ENCODE measurements at regions not wholly inside any gene's neighbourhood (a gene's known extent, or its start where the extent isn't known, plus 50 kb on each side); places are given as distances from the start of the nearest gene placed in this dataset.

DNA sequence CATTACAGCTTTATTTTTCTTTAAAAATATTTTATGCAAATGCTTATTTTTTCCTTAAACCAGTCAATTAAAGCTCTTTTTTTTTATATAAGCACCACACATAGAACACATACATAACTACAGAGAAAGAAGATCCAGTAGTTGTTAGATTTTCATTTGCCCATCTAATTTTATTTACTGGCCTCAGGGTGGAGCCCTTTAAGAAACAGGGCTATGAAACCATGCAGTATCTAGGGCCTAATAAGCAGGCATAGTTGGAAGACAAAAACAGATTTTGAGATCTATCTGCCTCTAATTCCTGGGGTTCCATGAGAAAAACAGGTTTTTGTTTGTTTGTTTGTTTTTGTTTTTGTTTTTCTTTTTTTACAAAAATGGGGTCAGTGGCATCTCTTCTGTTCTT is 120.6 kb downstream of the BCHE start:
- Histone ChIP-seq H3K79me1 (ENCODE audit: low read length) (no peaks in the 10 kb centered on the region), H3K9ac (ENCODE audit: low read length) (no peak overlapping the region), H3K4me1 (ENCODE audit: control insufficient read depth, low read depth, low read length) (no peaks in the 10 kb centered on the region), H3K23ac (ENCODE audit: low read length) (no peak overlapping the region), H2BK5ac (ENCODE audit: low read length) (no peak overlapping the region), H3K4me2 (ENCODE audit: low read length) (no peak overlapping the region), H4K8ac (ENCODE audit: low read depth, low read length) (no peak overlapping the region), H3K4me3 (ENCODE audit: low read length) (no peak overlapping the region), H3K4ac (ENCODE audit: low read depth, low read length) (no peak overlapping the region), H3K79me2 (ENCODE audit: control insufficient read depth, insufficient read depth, low read length) (no peaks in the 10 kb centered on the region), H3K27ac (ENCODE audit: low read depth, low read length) (no peak overlapping the region), H4K5ac (ENCODE audit: low read length) (no peak overlapping the region), H3K36me3 (ENCODE audit: control insufficient read depth, insufficient read depth, low read length) (no peaks in the 10 kb centered on the region), H2BK120ac (ENCODE audit: low read depth, low read length) (no peak overlapping the region), H3K56ac (ENCODE audit: low read length) (no peak overlapping the region), H3K27me3 (ENCODE audit: insufficient read depth, low read length, poor library complexity) (no peaks in the 10 kb centered on the region), H2AK5ac (ENCODE audit: low read length) (no peak overlapping the region), H3K18ac (ENCODE audit: low read length) (no peak overlapping the region), H2BK15ac (replicated peaks; ENCODE audit: low read depth) (no peak overlapping the region)
- DNase-seq = no peak

DNA sequence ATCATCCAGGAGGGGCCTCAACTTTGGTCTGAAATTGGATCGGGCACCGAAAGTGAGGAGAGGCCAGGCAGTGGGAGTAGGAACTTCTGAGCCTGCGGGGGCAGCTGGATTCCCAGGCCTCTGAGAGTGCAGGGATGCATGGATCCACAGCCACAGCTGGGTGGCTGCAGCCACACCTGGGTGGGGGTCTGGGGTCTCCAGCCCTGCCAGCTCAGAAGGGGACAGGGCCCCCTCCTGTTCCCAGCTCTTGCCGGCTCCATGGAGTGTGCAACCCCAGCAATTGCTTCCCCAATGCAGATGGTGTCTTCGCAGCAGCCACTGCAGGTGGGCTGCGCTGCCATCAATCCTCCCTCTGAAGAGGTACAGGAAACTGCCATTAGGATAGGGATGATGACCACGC is 123.7 kb downstream of the BCHE start:
- no CpG with 5 or more reads among the region's 7 CpGs for WGBS (ENCODE audit: extremely low coverage, insufficient coverage, low lambda C conversion rate)
- no peaks in the 10 kb centered on the region for H3K36me3 ChIP-seq (ENCODE audit: control insufficient read depth, insufficient read depth, low read length)
- no peak overlapping the region for H3K9ac ChIP-seq (ENCODE audit: low read length)

DNA sequence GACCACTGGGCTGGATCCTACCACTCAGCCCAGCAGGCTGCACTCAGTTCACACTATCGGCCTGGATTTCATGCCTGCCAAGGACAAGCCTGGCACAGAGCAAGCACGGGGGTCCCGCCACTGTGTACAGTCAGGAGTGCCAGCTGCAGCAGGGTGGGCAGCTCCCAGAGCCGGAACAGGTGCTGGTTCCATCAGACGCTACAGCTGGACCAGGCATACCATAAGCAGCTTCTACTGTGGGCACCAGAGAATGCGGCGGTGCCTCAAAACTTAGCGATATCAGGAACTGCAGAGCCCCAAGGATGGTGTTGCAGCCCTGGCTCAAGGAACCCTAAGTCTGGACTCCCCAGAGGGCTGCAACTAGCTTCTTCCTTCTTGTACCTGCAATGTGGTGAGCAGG is 124.8 kb downstream of the BCHE start:
- H3K27ac ChIP-seq (ENCODE audit: low read depth, low read length) = no peak overlapping the region
- H4K5ac ChIP-seq (ENCODE audit: low read length) = no peak overlapping the region
- H3K27me3 ChIP-seq (ENCODE audit: insufficient read depth, low read length, poor library complexity) = no peaks in the 10 kb centered on the region
- no peak overlapping the region for H3K23ac ChIP-seq (ENCODE audit: low read length)
- H4K8ac ChIP-seq (ENCODE audit: low read depth, low read length) = no peak overlapping the region
- H3K56ac ChIP-seq (ENCODE audit: low read length) = no peak overlapping the region
- H2AK5ac ChIP-seq (ENCODE audit: low read length) = no peak overlapping the region
- no peak overlapping the region for H2BK120ac ChIP-seq (ENCODE audit: low read depth, low read length)
- H3K4me1 ChIP-seq (ENCODE audit: control insufficient read depth, low read depth, low read length) = no peaks in the 10 kb centered on the region
- no peak overlapping the region for H3K4ac ChIP-seq (ENCODE audit: low read depth, low read length)
- H3K4me2 ChIP-seq (ENCODE audit: low read length) = no peak overlapping the region
- no peaks in the 10 kb centered on the region for H3K79me1 ChIP-seq (ENCODE audit: low read length)
- H3K79me2 ChIP-seq (ENCODE audit: control insufficient read depth, insufficient read depth, low read length) = no peaks in the 10 kb centered on the region
- no peak overlapping the region for H2BK15ac ChIP-seq (replicated peaks; ENCODE audit: low read depth)
- no peak for DNase-seq
- no peak overlapping the region for H3K9ac ChIP-seq (ENCODE audit: low read length)
- no peaks in the 10 kb centered on the region for H3K36me3 ChIP-seq (ENCODE audit: control insufficient read depth, insufficient read depth, low read length)
- H3K4me3 ChIP-seq (ENCODE audit: low read length) = no peak overlapping the region
- H3K18ac ChIP-seq (ENCODE audit: low read length) = no peak overlapping the region
- no peak overlapping the region for H2BK5ac ChIP-seq (ENCODE audit: low read length)
- WGBS (ENCODE audit: extremely low coverage, insufficient coverage, low lambda C conversion rate) = no CpG with 5 or more reads among the region's 8 CpGs

More for the DNA sequence above, 123.7 kb downstream of the BCHE start:
- no peak overlapping the region for H3K18ac ChIP-seq (ENCODE audit: low read length)
- H4K8ac ChIP-seq (ENCODE audit: low read depth, low read length) = no peak overlapping the region
- H3K79me2 ChIP-seq (ENCODE audit: control insufficient read depth, insufficient read depth, low read length) = no peaks in the 10 kb centered on the region
- no peaks in the 10 kb centered on the region for H3K27me3 ChIP-seq (ENCODE audit: insufficient read depth, low read length, poor library complexity)
- no peaks in the 10 kb centered on the region for H3K79me1 ChIP-seq (ENCODE audit: low read length)
- no peak overlapping the region for H3K4me2 ChIP-seq (ENCODE audit: low read length)
- H2BK15ac ChIP-seq (replicated peaks; ENCODE audit: low read depth) = no peak overlapping the region
- no peak overlapping the region for H2AK5ac ChIP-seq (ENCODE audit: low read length)
- no peak overlapping the region for H4K5ac ChIP-seq (ENCODE audit: low read length)
- no peak overlapping the region for H3K4me3 ChIP-seq (ENCODE audit: low read length)
- DNase-seq = no peak
- no peaks in the 10 kb centered on the region for H3K4me1 ChIP-seq (ENCODE audit: control insufficient read depth, low read depth, low read length)
- no peak overlapping the region for H2BK5ac ChIP-seq (ENCODE audit: low read length)
- H3K23ac ChIP-seq (ENCODE audit: low read length) = no peak overlapping the region
- H2BK120ac ChIP-seq (ENCODE audit: low read depth, low read length) = no peak overlapping the region
- H3K27ac ChIP-seq (ENCODE audit: low read depth, low read length) = no peak overlapping the region
- H3K4ac ChIP-seq (ENCODE audit: low read depth, low read length) = no peak overlapping the region
- no peak overlapping the region for H3K56ac ChIP-seq (ENCODE audit: low read length)

DNA sequence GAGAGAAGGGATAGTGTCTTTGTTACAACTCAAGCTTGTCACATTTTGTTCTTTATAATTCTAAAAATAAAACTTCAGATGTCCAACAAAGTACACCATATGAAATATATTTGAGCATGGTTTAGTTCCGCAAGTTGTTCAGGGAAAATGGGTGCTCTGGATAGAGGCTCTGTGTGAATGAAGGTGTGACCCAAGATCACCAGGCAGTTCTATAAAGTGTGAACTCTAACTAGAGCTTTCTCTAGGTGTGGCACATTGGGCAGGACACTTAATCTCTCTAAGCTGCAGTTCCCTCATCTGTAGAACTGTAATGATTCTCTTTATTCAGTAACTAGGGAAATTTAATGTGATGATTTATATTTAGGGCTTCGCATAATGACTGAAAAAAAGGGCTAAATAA is 139.3 kb downstream of the BCHE start:
- no peak for DNase-seq
- H3K56ac ChIP-seq (ENCODE audit: low read length) = no peak overlapping the region
- no peaks in the 10 kb centered on the region for H3K79me1 ChIP-seq (ENCODE audit: low read length)
- H2BK5ac ChIP-seq (ENCODE audit: low read length) = no peak overlapping the region
- H3K27ac ChIP-seq (ENCODE audit: low read depth, low read length) = no peak overlapping the region
- H2BK15ac ChIP-seq (replicated peaks; ENCODE audit: low read depth) = no peak overlapping the region
- WGBS (ENCODE audit: extremely low coverage, insufficient coverage, low lambda C conversion rate) = no CpG with 5 or more reads among the region's 2 CpGs
- no peak overlapping the region for H4K5ac ChIP-seq (ENCODE audit: low read length)
- H3K4me3 ChIP-seq (ENCODE audit: low read length) = no peak overlapping the region
- H3K4me1 ChIP-seq (ENCODE audit: control insufficient read depth, low read depth, low read length) = no peaks in the 10 kb centered on the region
- H3K4me2 ChIP-seq (ENCODE audit: low read length) = no peak overlapping the region
- no peak overlapping the region for H2BK120ac ChIP-seq (ENCODE audit: low read depth, low read length)
- no peak overlapping the region for H3K23ac ChIP-seq (ENCODE audit: low read length)
- H3K9ac ChIP-seq (ENCODE audit: low read length) = no peak overlapping the region
- H3K36me3 ChIP-seq (ENCODE audit: control insufficient read depth, insufficient read depth, low read length) = no peaks in the 10 kb centered on the region
- no peak overlapping the region for H4K8ac ChIP-seq (ENCODE audit: low read depth, low read length)
- no peaks in the 10 kb centered on the region for H3K27me3 ChIP-seq (ENCODE audit: insufficient read depth, low read length, poor library complexity)
- H3K4ac ChIP-seq (ENCODE audit: low read depth, low read length) = no peak overlapping the region
- H3K18ac ChIP-seq (ENCODE audit: low read length) = no peak overlapping the region
- no peaks in the 10 kb centered on the region for H3K79me2 ChIP-seq (ENCODE audit: control insufficient read depth, insufficient read depth, low read length)
- no peak overlapping the region for H2AK5ac ChIP-seq (ENCODE audit: low read length)

GRCh38 chr3:165696496-165696895 is 140.7 kb downstream of the BCHE start:
- Histone ChIP-seq H2AK5ac (ENCODE audit: low read length) (no peak overlapping the region), H4K5ac (ENCODE audit: low read length) (no peak overlapping the region), H4K8ac (ENCODE audit: low read depth, low read length) (no peak overlapping the region), H3K27ac (ENCODE audit: low read depth, low read length) (no peak overlapping the region), H3K27me3 (ENCODE audit: insufficient read depth, low read length, poor library complexity) (no peaks in the 10 kb centered on the region), H2BK120ac (ENCODE audit: low read depth, low read length) (no peak overlapping the region), H3K4ac (ENCODE audit: low read depth, low read length) (no peak overlapping the region), H3K4me2 (ENCODE audit: low read length) (no peak overlapping the region), H3K56ac (ENCODE audit: low read length) (no peak overlapping the region), H2BK5ac (ENCODE audit: low read length) (no peak overlapping the region), H2BK15ac (replicated peaks; ENCODE audit: low read depth) (no peak overlapping the region), H3K79me2 (ENCODE audit: control insufficient read depth, insufficient read depth, low read length) (no peaks in the 10 kb centered on the region), H3K23ac (ENCODE audit: low read length) (no peak overlapping the region), H3K79me1 (ENCODE audit: low read length) (no peaks in the 10 kb centered on the region), H3K9ac (ENCODE audit: low read length) (no peak overlapping the region), H3K4me3 (ENCODE audit: low read length) (no peak overlapping the region), H3K36me3 (ENCODE audit: control insufficient read depth, insufficient read depth, low read length) (no peaks in the 10 kb centered on the region), H3K4me1 (ENCODE audit: control insufficient read depth, low read depth, low read length) (no peaks in the 10 kb centered on the region), H3K18ac (ENCODE audit: low read length) (no peak overlapping the region)
- no CpG with 5 or more reads among the region's 1 CpG for WGBS (ENCODE audit: extremely low coverage, insufficient coverage, low lambda C conversion rate)
- no peak for DNase-seq

DNA sequence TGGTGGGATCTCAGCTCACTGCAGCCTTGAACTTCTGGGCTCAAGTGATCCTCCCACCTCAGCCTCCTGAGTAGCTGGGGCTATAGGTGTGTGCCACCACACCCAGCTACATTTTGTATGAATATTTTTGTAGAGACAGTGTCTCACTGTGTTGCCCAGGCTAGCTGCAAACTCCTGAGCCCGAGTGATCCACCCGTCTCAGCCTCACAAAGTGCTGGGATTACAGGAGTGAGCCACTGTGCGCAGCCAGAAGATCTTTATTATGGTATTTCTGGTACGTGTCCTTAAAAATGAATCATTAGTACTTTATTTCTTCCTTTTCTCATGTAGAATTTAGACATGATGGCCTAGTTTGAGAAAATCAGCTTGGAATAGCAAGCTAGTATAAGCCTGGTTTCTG is 153.3 kb downstream of the BCHE start:
- no peak overlapping the region for H2AK5ac ChIP-seq (ENCODE audit: low read length)
- no peak overlapping the region for H3K18ac ChIP-seq (ENCODE audit: low read length)
- H2BK120ac ChIP-seq (ENCODE audit: low read depth, low read length) = no peak overlapping the region
- H3K4ac ChIP-seq (ENCODE audit: low read depth, low read length) = no peak overlapping the region
- H3K4me1 ChIP-seq (ENCODE audit: control insufficient read depth, low read depth, low read length) = no peaks in the 10 kb centered on the region
- H4K5ac ChIP-seq (ENCODE audit: low read length) = no peak overlapping the region
- H3K56ac ChIP-seq (ENCODE audit: low read length) = no peak overlapping the region
- H3K4me3 ChIP-seq (ENCODE audit: low read length) = no peak overlapping the region
- no peak overlapping the region for H2BK5ac ChIP-seq (ENCODE audit: low read length)
- no peaks in the 10 kb centered on the region for H3K36me3 ChIP-seq (ENCODE audit: control insufficient read depth, insufficient read depth, low read length)
- H4K8ac ChIP-seq (ENCODE audit: low read depth, low read length) = no peak overlapping the region
- DNase-seq = no peak
- H3K9ac ChIP-seq (ENCODE audit: low read length) = no peak overlapping the region
- no peak overlapping the region for H3K27ac ChIP-seq (ENCODE audit: low read depth, low read length)
- H3K27me3 ChIP-seq (ENCODE audit: insufficient read depth, low read length, poor library complexity) = no peaks in the 10 kb centered on the region
- H3K23ac ChIP-seq (ENCODE audit: low read length) = no peak overlapping the region
- no peaks in the 10 kb centered on the region for H3K79me2 ChIP-seq (ENCODE audit: control insufficient read depth, insufficient read depth, low read length)
- no peak overlapping the region for H3K4me2 ChIP-seq (ENCODE audit: low read length)
- no peak overlapping the region for H2BK15ac ChIP-seq (replicated peaks; ENCODE audit: low read depth)
- no CpG with 5 or more reads among the region's 4 CpGs for WGBS (ENCODE audit: extremely low coverage, insufficient coverage, low lambda C conversion rate)
- no peaks in the 10 kb centered on the region for H3K79me1 ChIP-seq (ENCODE audit: low read length)

Measured in mesendoderm (in vitro differentiated cells).